ENCODE measurements at regions not wholly inside any gene's neighbourhood (a gene's known extent, or its start where the extent isn't known, plus 50 kb on each side); places are given as distances from the start of the nearest gene placed in this dataset.

GRCh38 chr5:66408576-66408975, 187.6 kb upstream of the MAST4 start:
- TF ChIP-seq EP300 (IDR thresholded peaks at IDR 0.05; ENCODE audit: low read depth) (no peak), CTCF (IDR thresholded peaks at IDR 0.05) (no peak), POLR2A (IDR thresholded peaks at IDR 0.05) (no peak)
